Activated naive CD8-positive, alpha-beta T cell treated with anti-CD3 and anti-CD28 coated beads, Interleukin-2, amount 50 U/mL, for 24 hours (primary cell): ENCODE measurements at regions not wholly inside any gene's neighbourhood (a gene's known extent, or its start where the extent isn't known, plus 50 kb on each side); places are given as distances from the start of the nearest gene placed in this dataset.
"Not testable (repeated sequence)": the region's sequence is repeated elsewhere in the genome, so short reads cannot be mapped to it uniquely, and the experiment has no call there.

Experiments used
- ATAC-seq: fragments of 150-1000 bp; cut with Tn5 transposase; one replicate; pipeline ENCODE4 v1.10.0; 2021
- DNase-seq: peaks from one replicate; pipeline ENCODE4 v3.0.0; 2021
- H3K27ac Mint-ChIP-seq: one replicate; pipeline ENCODE4 v1.8.0; 2021; ENCODE audit warnings: mild to moderate bottlenecking, mixed read lengths
- H3K27me3 Mint-ChIP-seq: one replicate; pipeline ENCODE4 v1.8.0; 2021; ENCODE audit warnings: mixed read lengths
- H3K36me3 Mint-ChIP-seq: one replicate; pipeline ENCODE4 v1.8.0; 2021; ENCODE audit warnings: low read depth, mixed read lengths
- H3K4me1 Mint-ChIP-seq: one replicate; pipeline ENCODE4 v1.8.0; 2021; ENCODE audit warnings: mixed read lengths
- H3K4me3 Mint-ChIP-seq: one replicate; pipeline ENCODE4 v1.8.0; 2021; ENCODE audit warnings: mild to moderate bottlenecking, moderate library complexity, mixed read lengths
- H3K9me3 Mint-ChIP-seq: one replicate; pipeline ENCODE4 v1.8.0; 2021; ENCODE audit warnings: mixed read lengths

- Mint-ChIP-seq H3K9me3 (no peaks in the 10 kb centered on the region), H3K4me1 (no peaks in the 10 kb centered on the region), H3K4me3 (no peak overlapping the region), H3K27me3 (no peaks in the 10 kb centered on the region), H3K36me3 (no peaks in the 10 kb centered on the region), H3K27ac (no peak overlapping the region)
- DNase-seq = no peak
- no peak for ATAC-seq
These were observed 172.2 kb upstream of the PDE1C start for GRCh38 chr7:32242436-32242835.

GRCh38 chr7:32241636-32242035 lies 171.4 kb upstream of the PDE1C start:
- no peak overlapping the region for H3K4me3 Mint-ChIP-seq

GRCh38 chr7:32239764-32240163 lies 169.6 kb upstream of the PDE1C start:
- DNase-seq = no peak
- H3K4me3 Mint-ChIP-seq = no peak overlapping the region

More at GRCh38 chr7:32241636-32242035, 171.4 kb upstream of the PDE1C start:
- Mint-ChIP-seq H3K36me3 (no peaks in the 10 kb centered on the region), H3K9me3 (no peaks in the 10 kb centered on the region), H3K27me3 (no peaks in the 10 kb centered on the region), H3K27ac (no peak overlapping the region), H3K4me1 (no peaks in the 10 kb centered on the region)
- no peak for ATAC-seq
- no peak for DNase-seq

GRCh38 chr7:32228601-32229000 lies 158.4 kb upstream of the PDE1C start:
- no peak for ATAC-seq
- Mint-ChIP-seq H3K4me3 (no peak overlapping the region), H3K4me1 (no peaks in the 10 kb centered on the region), H3K27ac (no peak overlapping the region), H3K36me3 (no peaks in the 10 kb centered on the region), H3K9me3 (peaks cover 3% of the 10 kb centered on the region), H3K27me3 (no peaks in the 10 kb centered on the region)
- DNase-seq = no peak

More at GRCh38 chr7:32239764-32240163, 169.6 kb upstream of the PDE1C start:
- ATAC-seq = no peak
- no peak overlapping the region for H3K27ac Mint-ChIP-seq
- no peaks in the 10 kb centered on the region for H3K27me3 Mint-ChIP-seq
- H3K36me3 Mint-ChIP-seq = no peaks in the 10 kb centered on the region
- H3K9me3 Mint-ChIP-seq = peaks cover 4% of the 10 kb centered on the region
- H3K4me1 Mint-ChIP-seq = no peaks in the 10 kb centered on the region

- no peak for DNase-seq
- no peaks in the 10 kb centered on the region for H3K9me3 Mint-ChIP-seq
- ATAC-seq = no peak
- no peaks in the 10 kb centered on the region for H3K27me3 Mint-ChIP-seq
- H3K4me1 Mint-ChIP-seq = no peaks in the 10 kb centered on the region
- no peaks in the 10 kb centered on the region for H3K36me3 Mint-ChIP-seq
- H3K4me3 Mint-ChIP-seq = no peak overlapping the region
- H3K27ac Mint-ChIP-seq = no peak overlapping the region
These were observed 157.5 kb upstream of the PDE1C start for GRCh38 chr7:32227746-32228145.

GRCh38 chr7:32224276-32224675 lies 154.1 kb upstream of the PDE1C start:
- Mint-ChIP-seq H3K4me1 (no peaks in the 10 kb centered on the region), H3K4me3 (no peak overlapping the region), H3K27me3 (no peaks in the 10 kb centered on the region), H3K9me3 (no peaks in the 10 kb centered on the region), H3K36me3 (no peaks in the 10 kb centered on the region), H3K27ac (no peak overlapping the region)
- ATAC-seq (no peak), DNase-seq (no peak)

- no peak overlapping the region for H3K4me3 Mint-ChIP-seq
- no peaks in the 10 kb centered on the region for H3K36me3 Mint-ChIP-seq
- no peak overlapping the region for H3K27ac Mint-ChIP-seq
- H3K9me3 Mint-ChIP-seq = no peaks in the 10 kb centered on the region
- ATAC-seq (no peak), DNase-seq (no peak)
- no peaks in the 10 kb centered on the region for H3K27me3 Mint-ChIP-seq
- no peaks in the 10 kb centered on the region for H3K4me1 Mint-ChIP-seq
These were observed 153.5 kb upstream of the PDE1C start for GRCh38 chr7:32223721-32224120.

- Mint-ChIP-seq H3K4me3 (no peak overlapping the region), H3K9me3 (no peaks in the 10 kb centered on the region), H3K4me1 (no peaks in the 10 kb centered on the region), H3K27ac (no peak overlapping the region), H3K36me3 (no peaks in the 10 kb centered on the region), H3K27me3 (no peaks in the 10 kb centered on the region)
- no peak for ATAC-seq
- DNase-seq = no peak
These were observed 153.0 kb upstream of the PDE1C start for GRCh38 chr7:32223071-32223650.

- no peak for ATAC-seq
- Mint-ChIP-seq H3K9me3 (no peaks in the 10 kb centered on the region), H3K27ac (no peak overlapping the region), H3K4me1 (no peaks in the 10 kb centered on the region), H3K36me3 (no peaks in the 10 kb centered on the region), H3K4me3 (no peak overlapping the region), H3K27me3 (no peaks in the 10 kb centered on the region)
- DNase-seq = no peak
These were observed 152.2 kb upstream of the PDE1C start for GRCh38 chr7:32222251-32222900.

- no peaks in the 10 kb centered on the region for H3K27me3 Mint-ChIP-seq
- no peak overlapping the region for H3K27ac Mint-ChIP-seq
- H3K4me1 Mint-ChIP-seq = no peaks in the 10 kb centered on the region
- H3K4me3 Mint-ChIP-seq = no peak overlapping the region
- no peak for DNase-seq
- H3K36me3 Mint-ChIP-seq = no peaks in the 10 kb centered on the region
- H3K9me3 Mint-ChIP-seq = no peaks in the 10 kb centered on the region
- ATAC-seq = no peak
These were observed 151.5 kb upstream of the PDE1C start for GRCh38 chr7:32221736-32222135.

GRCh38 chr7:32221056-32221455 lies 150.8 kb upstream of the PDE1C start:
- H3K9me3 Mint-ChIP-seq = no peaks in the 10 kb centered on the region
- no peaks in the 10 kb centered on the region for H3K4me1 Mint-ChIP-seq
- DNase-seq (no peak), ATAC-seq (no peak)
- H3K27ac Mint-ChIP-seq = no peak overlapping the region
- H3K27me3 Mint-ChIP-seq = no peaks in the 10 kb centered on the region
- H3K36me3 Mint-ChIP-seq = no peaks in the 10 kb centered on the region
- no peak overlapping the region for H3K4me3 Mint-ChIP-seq

GRCh38 chr7:32219831-32220230 lies 149.6 kb upstream of the PDE1C start:
- not testable (repeated sequence) for H3K9me3 Mint-ChIP-seq, H3K4me3 Mint-ChIP-seq, H3K27me3 Mint-ChIP-seq, H3K4me1 Mint-ChIP-seq, ATAC-seq, H3K36me3 Mint-ChIP-seq, DNase-seq, H3K27ac Mint-ChIP-seq

- H3K9me3 Mint-ChIP-seq = no peaks in the 10 kb centered on the region
- no peaks in the 10 kb centered on the region for H3K36me3 Mint-ChIP-seq
- H3K27me3 Mint-ChIP-seq = no peaks in the 10 kb centered on the region
- H3K27ac Mint-ChIP-seq = no peak overlapping the region
- ATAC-seq (no peak), DNase-seq (no peak)
- H3K4me3 Mint-ChIP-seq = no peak overlapping the region
- H3K4me1 Mint-ChIP-seq = no peaks in the 10 kb centered on the region
These were observed 149.2 kb upstream of the PDE1C start for GRCh38 chr7:32219416-32219815.

- no peaks in the 10 kb centered on the region for H3K27me3 Mint-ChIP-seq
- no peaks in the 10 kb centered on the region for H3K9me3 Mint-ChIP-seq
- H3K4me1 Mint-ChIP-seq = no peaks in the 10 kb centered on the region
- no peaks in the 10 kb centered on the region for H3K36me3 Mint-ChIP-seq
- ATAC-seq (no peak), DNase-seq (no peak)
- H3K27ac Mint-ChIP-seq = no peak overlapping the region
- no peak overlapping the region for H3K4me3 Mint-ChIP-seq
These were observed 148.6 kb upstream of the PDE1C start for GRCh38 chr7:32218741-32219288.

- no peak for DNase-seq
- Mint-ChIP-seq H3K4me1 (no peaks in the 10 kb centered on the region), H3K27me3 (no peaks in the 10 kb centered on the region), H3K27ac (no peak overlapping the region), H3K4me3 (no peak overlapping the region), H3K9me3 (no peaks in the 10 kb centered on the region), H3K36me3 (no peaks in the 10 kb centered on the region)
- ATAC-seq = no peak
These were observed 147.9 kb upstream of the PDE1C start for GRCh38 chr7:32218154-32218467.
